H1 (cell line): ENCODE measurements at regions not wholly inside any gene's neighbourhood (a gene's known extent, or its start where the extent isn't known, plus 50 kb on each side); places are given as distances from the start of the nearest gene placed in this dataset.

ENCODE experiments used
- ASH2L ChIP-seq: fragments of 200-600, 300-600 bp; sonication (generic); IDR thresholded peaks from one replicate; pipeline ENCODE4 v1.7.1; 2017; ENCODE audit warnings: low read length
- CBX5 ChIP-seq: fragments of 300-800, 300-1000 bp; sonication (generic); IDR thresholded peaks from 2 replicates; pipeline ENCODE4 v1.7.1; 2016; ENCODE audit warnings: antibody characterized with exemption, low read length, low read depth
- CBX8 ChIP-seq: fragments of 300-800, 300-1000 bp; sonication (generic); IDR thresholded peaks from 2 replicates; pipeline ENCODE4 v1.7.1; 2016; ENCODE audit warnings: low read depth, low read length, borderline replicate concordance
- CHD7 ChIP-seq: fragments of 300-600 bp; sonication (generic); IDR thresholded peaks from 2 replicates; pipeline ENCODE4 v1.7.1; 2012; ENCODE audit warnings: low read length, moderate library complexity, mild to moderate bottlenecking, inconsistent platforms; ENCODE audit not compliant: insufficient replicate concordance
- E2F6 ChIP-seq: IDR thresholded peaks from 2 replicates; pipeline ENCODE4 v1.6.1; 2012; ENCODE audit warnings: inconsistent platforms
- KDM4A ChIP-seq: IDR thresholded peaks from one replicate; pipeline ENCODE4 v1.7.1; 2012; ENCODE audit warnings: low read depth, mild to moderate bottlenecking, moderate library complexity, low read length, inconsistent platforms; ENCODE audit not compliant: severe bottlenecking
- KDM5A ChIP-seq: fragments of 200-600 bp; IDR thresholded peaks from 2 replicates; pipeline ENCODE4 v1.7.1; 2012; ENCODE audit warnings: mild to moderate bottlenecking, low read length, inconsistent platforms, mixed read lengths
- NRF1 ChIP-seq: IDR thresholded peaks from 2 replicates; pipeline ENCODE4 v1.6.1; 2011; ENCODE audit warnings: mild to moderate bottlenecking, low read depth, low read length, improper control_type of control experiment
- PHF8 ChIP-seq: fragments of 200-600 bp; sonication (generic); conservative IDR thresholded peaks from 2 replicates; pipeline ENCODE4 v1.7.1; 2012; ENCODE audit warnings: low read depth, mild to moderate bottlenecking, inconsistent platforms, low read length, moderate library complexity
- POLR2A ChIP-seq, 2 experiments: IDR thresholded peaks; 1 replicate in 1 of 2; 2 replicates in 1 of 2; pipeline ENCODE4 v1.6.1; 2011; ENCODE audit warnings: low read depth in 2 of 2, low read length in 2 of 2, mild to moderate bottlenecking in 2 of 2; ENCODE audit errors: control extremely low read depth in 1 of 2
- SP2 ChIP-seq: IDR thresholded peaks from 2 replicates; pipeline ENCODE4 v1.6.1; 2012; ENCODE audit warnings: mild to moderate bottlenecking, low read length, inconsistent platforms
- TCF12 ChIP-seq: IDR thresholded peaks from 2 replicates; pipeline ENCODE4 v1.6.1; 2011; ENCODE audit warnings: low read depth, mild to moderate bottlenecking, low read length
- TEAD4 ChIP-seq: IDR thresholded peaks from 2 replicates; pipeline ENCODE4 v1.6.1; 2012; ENCODE audit warnings: low read depth, low read length, inconsistent platforms, mixed read lengths

GRCh38 chr2:145290986-145291385 is 771.1 kb upstream of the ZEB2 start (continued):
- no peak for TF ChIP-seq CHD7
- TF ChIP-seq POLR2A (IDR thresholded peaks at IDR 0.05; ENCODE audit: control extremely low read depth in 1 of 2, low read depth in 2 of 2, low read length in 2 of 2) = no peak
- TF ChIP-seq KDM4A = no peak
- no peak for TF ChIP-seq NRF1
- no peak for TF ChIP-seq E2F6
- TF ChIP-seq TEAD4 = no peak
- TF ChIP-seq SP2 = no peak
- TF ChIP-seq ASH2L = no peak
- no peak for TF ChIP-seq CBX8
- TF ChIP-seq KDM5A = no peak
- TF ChIP-seq PHF8 = no peak
- no peak for TF ChIP-seq TCF12
- no peak for TF ChIP-seq CBX5
- TF ChIP-seq, all 59 proteins: peak for 0
